IMR-90 (cell line): ENCODE measurements at regions not wholly inside any gene's neighbourhood (a gene's known extent, or its start where the extent isn't known, plus 50 kb on each side); places are given as distances from the start of the nearest gene placed in this dataset.

Experiments
- ATAC-seq: fragments of 200-7000 bp; cut with Tn5 transposase; 2 replicates; pipeline ENCODE4 v1.9.1; 2020; ENCODE audit warnings: low read depth, mild to moderate bottlenecking, moderate library complexity
- BruUV-seq: library from RNA; stranded (reverse); fragments of 400-500 nt; replicated peaks from 2 replicates; lab custom pipeline; 2021; lab: Mats Ljungman, UMichigan
- CTCF ChIA-PET: fragments of 300-600 bp; formaldehyde crosslinking; extraction: SDS; loops from one replicate; lab custom pipeline; 2021; ENCODE audit warnings: antibody characterized with exemption; lab: Yijun Ruan, JAX
- POLR2A ChIA-PET: fragments of 300-600 bp; sonication (Branson Sonifier 250); formaldehyde crosslinking; loops from one replicate; lab custom pipeline; 2022; ENCODE audit warnings: antibody characterized with exemption; ENCODE audit not compliant: unreplicated experiment; lab: Charles Lee
- DNase-seq: peaks from one replicate; pipeline ENCODE4 v3.0.0; 2013
- H2AFZ ChIP-seq: replicated peaks from 2 replicates; pipeline ENCODE3; 2013; ENCODE audit warnings: low read length, mild to moderate bottlenecking; ENCODE audit not compliant: poor library complexity
- H2AK5ac ChIP-seq: 2 replicates; pipeline ENCODE4 v1.6.1; 2013; ENCODE audit warnings: low read depth, low read length, inconsistent platforms
- H2AK9ac ChIP-seq: replicated peaks from 2 replicates; pipeline ENCODE3; 2013; ENCODE audit warnings: mild to moderate bottlenecking, low read depth, low read length, moderate library complexity; ENCODE audit not compliant: poor library complexity
- H2BK120ac ChIP-seq: 2 replicates; pipeline ENCODE4 v1.6.1; 2013; ENCODE audit warnings: low read depth, low read length, inconsistent platforms
- H2BK15ac ChIP-seq: 3 replicates; pipeline ENCODE4 v1.6.1; 2013; ENCODE audit warnings: low read depth, low read length, inconsistent platforms
- H2BK20ac ChIP-seq: 2 replicates; pipeline ENCODE4 v1.6.1; 2013; ENCODE audit warnings: low read depth, mild to moderate bottlenecking, inconsistent platforms, low read length, moderate library complexity
- H2BK5ac ChIP-seq: 2 replicates; pipeline ENCODE4 v1.6.1; 2013; ENCODE audit warnings: mild to moderate bottlenecking, low read depth, low read length, inconsistent platforms; ENCODE audit not compliant: poor library complexity, severe bottlenecking
- H3K14ac ChIP-seq: replicated peaks from 2 replicates; pipeline ENCODE4 v1.6.1; 2013; ENCODE audit warnings: low read depth, low read length, inconsistent platforms
- H3K18ac ChIP-seq: 2 replicates; pipeline ENCODE4 v1.6.1; 2013; ENCODE audit warnings: low read depth, low read length, control low read depth
- H3K23ac ChIP-seq: 2 replicates; pipeline ENCODE4 v1.6.1; 2013; ENCODE audit warnings: low read depth, low read length, inconsistent platforms
- H3K27ac ChIP-seq: 2 replicates; pipeline ENCODE4 v1.5.1; 2013; ENCODE audit warnings: mild to moderate bottlenecking, control low read depth, low read length; ENCODE audit not compliant: insufficient read depth
- H3K27me3 ChIP-seq: 2 replicates; pipeline ENCODE4 v1.6.1; 2013; ENCODE audit warnings: low read length; ENCODE audit not compliant: control insufficient read depth, insufficient read depth
- H3K36me3 ChIP-seq: 2 replicates; pipeline ENCODE4 v1.6.1; 2013; ENCODE audit warnings: low read length, mixed read lengths; ENCODE audit not compliant: control insufficient read depth, insufficient read depth
- H3K4ac ChIP-seq: 2 replicates; pipeline ENCODE4 v1.6.1; 2013; ENCODE audit warnings: low read depth, low read length, inconsistent platforms
- H3K4me1 ChIP-seq: 2 replicates; pipeline ENCODE4 v1.6.1; 2013; ENCODE audit warnings: low read length, mixed read lengths; ENCODE audit not compliant: control insufficient read depth, insufficient read depth
- H3K4me2 ChIP-seq: 2 replicates; pipeline ENCODE4 v1.6.1; 2013; ENCODE audit warnings: low read depth, mild to moderate bottlenecking, control low read depth, low read length, moderate library complexity
- H3K4me3 ChIP-seq: 2 replicates; pipeline ENCODE4 v1.5.1; 2013; ENCODE audit warnings: low read depth, mild to moderate bottlenecking, control low read depth, low read length, moderate library complexity; ENCODE audit not compliant: insufficient read depth
- H3K56ac ChIP-seq: 2 replicates; pipeline ENCODE4 v1.6.1; 2013; ENCODE audit warnings: low read length, inconsistent platforms; ENCODE audit not compliant: insufficient read depth; ENCODE audit errors: extremely low read depth
- H3K79me1 ChIP-seq, 2 experiments: 2 replicates each; pipeline ENCODE4 v1.6.1; 2013; ENCODE audit warnings: low read length in 2 of 2, inconsistent platforms in 1 of 2, low read depth in 1 of 2
- H3K9ac ChIP-seq: 2 replicates; pipeline ENCODE4 v1.6.1; 2013; ENCODE audit warnings: low read depth, low read length, control low read depth
- H3K9me1 ChIP-seq: 2 replicates; pipeline ENCODE4 v1.6.1; 2013; ENCODE audit warnings: low read length, inconsistent platforms; ENCODE audit not compliant: insufficient read depth
- H3K9me3 ChIP-seq: 2 replicates; pipeline ENCODE4 v1.6.1; 2013; ENCODE audit warnings: low read length; ENCODE audit not compliant: control insufficient read depth, insufficient read depth
- H4K20me1 ChIP-seq: 2 replicates; pipeline ENCODE4 v1.6.1; 2013; ENCODE audit warnings: low read length, inconsistent platforms; ENCODE audit not compliant: insufficient read depth
- H4K5ac ChIP-seq: 2 replicates; pipeline ENCODE4 v1.6.1; 2013; ENCODE audit warnings: mild to moderate bottlenecking, low read depth, low read length, control low read depth
- H4K8ac ChIP-seq, 2 experiments: 2 replicates each; pipeline ENCODE4 v1.6.1; 2013; ENCODE audit warnings: low read depth in 2 of 2, low read length in 2 of 2, control low read depth in 1 of 2, inconsistent platforms in 1 of 2
- H4K91ac ChIP-seq: 2 replicates; pipeline ENCODE4 v1.6.1; 2013; ENCODE audit warnings: low read depth, low read length, inconsistent platforms; ENCODE audit not compliant: insufficient read depth
- BHLHE40 ChIP-seq: fragments of 150-350 bp; IDR thresholded peaks from 2 replicates; pipeline ENCODE4 v1.6.1; 2016; ENCODE audit warnings: mild to moderate bottlenecking, low read depth, low read length
- CEBPB ChIP-seq: IDR thresholded peaks from 2 replicates; pipeline ENCODE4 v1.6.1; 2012; ENCODE audit warnings: low read depth, low read length, improper control_type of control experiment
- CHD1 ChIP-seq: IDR thresholded peaks from 2 replicates; pipeline ENCODE4 v1.6.1; 2012; ENCODE audit warnings: low read depth, low read length, improper control_type of control experiment
- CTCF ChIP-seq: conservative IDR thresholded peaks from 2 replicates; pipeline ENCODE4 v1.5.1; 2012; ENCODE audit warnings: mild to moderate bottlenecking, low read depth, low read length, improper control_type of control experiment
- ELK1 ChIP-seq: fragments of 150-350 bp; IDR thresholded peaks from 2 replicates; pipeline ENCODE4 v1.6.1; 2016; ENCODE audit warnings: low read depth, mild to moderate bottlenecking, low read length, moderate library complexity, borderline replicate concordance
- FOS ChIP-seq: fragments of 150-350 bp; IDR thresholded peaks from 2 replicates; pipeline ENCODE4 v1.6.1; 2016; ENCODE audit warnings: low read depth, low read length
- MAFK ChIP-seq: IDR thresholded peaks from 2 replicates; pipeline ENCODE4 v1.6.1; 2012; ENCODE audit warnings: low read depth, low read length, improper control_type of control experiment
- MAZ ChIP-seq: IDR thresholded peaks from 2 replicates; pipeline ENCODE4 v1.6.1; 2012; ENCODE audit warnings: low read depth, mild to moderate bottlenecking, low read length, improper control_type of control experiment, moderate library complexity, borderline replicate concordance
- NFE2L2 ChIP-seq: fragments of 150-350 bp; IDR thresholded peaks from 2 replicates; pipeline ENCODE4 v1.6.1; 2016; ENCODE audit warnings: low read depth, mild to moderate bottlenecking, low read length
- POLR2A ChIP-seq: IDR thresholded peaks from 2 replicates; pipeline ENCODE4 v1.6.1; 2012; ENCODE audit warnings: mild to moderate bottlenecking, low read depth, low read length
- RCOR1 ChIP-seq: IDR thresholded peaks from 2 replicates; pipeline ENCODE4 v1.6.1; 2012; ENCODE audit warnings: mild to moderate bottlenecking, low read length, improper control_type of control experiment; ENCODE audit not compliant: insufficient replicate concordance
- RFX5 ChIP-seq: IDR thresholded peaks from 2 replicates; pipeline ENCODE4 v1.8.0; 2012; ENCODE audit warnings: low read depth, mild to moderate bottlenecking, low read length, moderate library complexity
- SMC3 ChIP-seq: fragments of 150-350 bp; IDR thresholded peaks from 2 replicates; pipeline ENCODE4 v1.6.1; 2016; ENCODE audit warnings: low read depth, mild to moderate bottlenecking, antibody characterized with exemption, low read length, moderate library complexity
- USF2 ChIP-seq: fragments of 150-350 bp; IDR thresholded peaks from 2 replicates; pipeline ENCODE4 v1.6.1; 2017; ENCODE audit warnings: mild to moderate bottlenecking, antibody characterized with exemption, low read length, low read depth
- WGBS, 2 experiments: methylation state at CpG; one replicate each; pipeline versions ENCODE4 v1.1.5 to v1.1.7; 2013; ENCODE audit warnings: missing lambda C conversion rate in 2 of 2; ENCODE audit not compliant: insufficient read length in 1 of 2; ENCODE audit errors: extremely low coverage in 2 of 2; 5-methylcytosine and 5-hydroxymethylcytosine counted together
- dilution Hi-C: fragments of 300-500 bp; cut with HindIII; formaldehyde crosslinking; loops from one replicate; pipeline ENCODE4 v1.14.3; 2018; ENCODE audit warnings: low sequenced_read_pairs; ENCODE audit not compliant: unreplicated experiment
- in situ Hi-C: fragments of 300-500 bp; cut with MboI; formaldehyde crosslinking; loops from 3 replicates; pipeline ENCODE4 v1.14.3; 2019; ENCODE audit warnings: low sequenced_read_pairs, inconsistent platforms, mixed read lengths
- intact Hi-C: fragments of 100-400 bp; cut with micrococcal nuclease; formaldehyde crosslinking; loops from 2 replicates; pipeline ENCODE4 v1.10.0; 2022

- no peak overlapping the region for H3K4ac ChIP-seq
- CTCF ChIA-PET = no interaction called here
- H3K9me1 ChIP-seq = no peaks in the 10 kb centered on the region
- dilution Hi-C loops = no loop called here
- H2BK20ac ChIP-seq = no peak overlapping the region
- no peaks in the 10 kb centered on the region; the same call in 1 of the 2 replicates for H3K4me1 ChIP-seq
- no peak overlapping the region for H2BK120ac ChIP-seq
- no peak overlapping the region for H2AK9ac ChIP-seq
- no peak overlapping the region for H3K9ac ChIP-seq
- no peak overlapping the region for H3K4me3 ChIP-seq
- H3K18ac ChIP-seq = no peak overlapping the region
- H4K8ac ChIP-seq = no peak overlapping the region
- in situ Hi-C loops = no loop called here
- TF ChIP-seq MAFK (no peak), CEBPB (no peak), USF2 (no peak), BHLHE40 (no peak), MAZ (no peak), SMC3 (no peak), FOS (no peak), POLR2A (no peak), ELK1 (no peak), RFX5 (no peak), CTCF (no peak), CHD1 (no peak), RCOR1 (no peak), NFE2L2 (no peak)
- no peaks in the 10 kb centered on the region for H4K20me1 ChIP-seq
- no peak overlapping the region for H3K23ac ChIP-seq
- H3K27ac ChIP-seq = no peak overlapping the region
- no peak overlapping the region for H2AFZ ChIP-seq
- H3K14ac ChIP-seq = no peak overlapping the region
- H2BK5ac ChIP-seq = no peak overlapping the region
- no peak overlapping the region for H2BK15ac ChIP-seq
- no peaks in the 10 kb centered on the region for H3K79me1 ChIP-seq
- no peaks in the 10 kb centered on the region for H3K36me3 ChIP-seq
- BruUV-seq = no TSS peak
- POLR2A ChIA-PET = no interaction called here
- H3K56ac ChIP-seq = no peak overlapping the region
- H3K9me3 ChIP-seq = no peaks in the 10 kb centered on the region
- ATAC-seq (no peak), DNase-seq (no peak)
- H2AK5ac ChIP-seq = no peak overlapping the region
- 76% methylated on average over 2 of the region's 6 CpGs; no CpG with 5 or more reads in 1 of the 2 experiments for WGBS, 2 experiments
- no peak overlapping the region for H4K5ac ChIP-seq
- no peak overlapping the region for H4K91ac ChIP-seq
- no peaks in the 10 kb centered on the region for H3K27me3 ChIP-seq
- intact Hi-C loops = no loop called here
- no peak overlapping the region for H3K4me2 ChIP-seq
Measured at GRCh38 chr1:56148326-56149193, 430.8 kb downstream of the PLPP3 start.
